OCI-LY3 (cell line): ENCODE measurements at regions not wholly inside any gene's neighbourhood (a gene's known extent, or its start where the extent isn't known, plus 50 kb on each side); places are given as distances from the start of the nearest gene placed in this dataset.

ENCODE experiments used
- H2AFZ ChIP-seq: fragments of 200-600, 300-600 bp; shearing (Covaris generic); 2 replicates; pipeline ENCODE4 v1.6.0; 2014; ENCODE audit warnings: antibody characterized with exemption, low read depth, low read length
- H3K27ac ChIP-seq: fragments of 200-600, 300-600 bp; sonication (generic); 2 replicates; pipeline ENCODE4 v1.5.1; 2014; ENCODE audit warnings: mild to moderate bottlenecking, low read length, moderate library complexity, mixed read lengths
- H3K27me3 ChIP-seq: fragments of 200-600, 300-600 bp; sonication (generic); 2 replicates; pipeline ENCODE4 v1.6.1; 2014; ENCODE audit warnings: low read depth, low read length, mixed read lengths
- H3K36me3 ChIP-seq: fragments of 200-600, 300-600 bp; sonication (generic); replicated peaks from 2 replicates; pipeline ENCODE3; 2014; ENCODE audit warnings: low read depth, low read length, mixed read lengths
- H3K4me1 ChIP-seq: fragments of 300-600, 200-600 bp; sonication (generic); 2 replicates; pipeline ENCODE4 v1.6.1; 2014; ENCODE audit warnings: low read length, mixed read lengths
- H3K4me2 ChIP-seq: fragments of 200-600, 300-600 bp; sonication (generic); 2 replicates; pipeline ENCODE4 v1.6.1; 2014; ENCODE audit warnings: low read length, mixed read lengths
- H3K4me3 ChIP-seq: fragments of 300-600, 200-600 bp; sonication (generic); 2 replicates; pipeline ENCODE4 v1.5.1; 2014; ENCODE audit warnings: antibody characterized with exemption, mild to moderate bottlenecking, low read length, moderate library complexity
- H3K79me2 ChIP-seq: fragments of 300-600, 200-600 bp; shearing (Covaris generic); 2 replicates; pipeline ENCODE4 v1.6.1; 2014; ENCODE audit warnings: mild to moderate bottlenecking, low read length, mixed read lengths
- H3K9ac ChIP-seq: fragments of 300-600, 200-600 bp; shearing (Covaris generic); 2 replicates; pipeline ENCODE4 v1.6.0; 2014; ENCODE audit warnings: mild to moderate bottlenecking, low read length, moderate library complexity
- H3K9me3 ChIP-seq: fragments of 200-600, 300-600 bp; shearing (Covaris generic); 2 replicates; pipeline ENCODE4 v1.6.1; 2014; ENCODE audit warnings: low read length, mixed read lengths; ENCODE audit not compliant: insufficient read depth
- H4K20me1 ChIP-seq: fragments of 200-600, 300-600 bp; sonication (generic); 2 replicates; pipeline ENCODE4 v1.6.1; 2016; ENCODE audit warnings: low read length, mixed read lengths; ENCODE audit not compliant: insufficient read depth
- CTCF ChIP-seq: fragments of 200-600, 300-600 bp; sonication (generic); IDR thresholded peaks from 2 replicates; pipeline ENCODE4 v1.5.1; 2014; ENCODE audit warnings: antibody characterized with exemption, low read length, low read depth
- EZH2phosphoT487 ChIP-seq: fragments of 200-600 bp; shearing (Covaris generic); IDR thresholded peaks from 2 replicates; pipeline ENCODE4 v1.6.1; 2018; ENCODE audit warnings: antibody characterized with exemption, mixed run types, low read depth

- Histone ChIP-seq H3K4me2 (no peak overlapping the region), H3K27ac (no peak overlapping the region)
- TF ChIP-seq CTCF (no peak), EZH2phosphoT487 (no peak)
Observed at GRCh38 chr4:28730304-28730703, 1869.7 kb downstream of the STIM2 start.

GRCh38 chr4:28744066-28744465 is 1883.4 kb downstream of the STIM2 start:
- Histone ChIP-seq H3K4me1 (no peaks in the 10 kb centered on the region), H3K4me2 (no peak overlapping the region), H2AFZ (no peak overlapping the region), H3K79me2 (no peaks in the 10 kb centered on the region), H3K9me3 (no peaks in the 10 kb centered on the region), H3K27ac (no peak overlapping the region), H4K20me1 (no peaks in the 10 kb centered on the region), H3K27me3 (no peaks in the 10 kb centered on the region), H3K9ac (no peak overlapping the region), H3K36me3 (no peaks in the 10 kb centered on the region), H3K4me3 (no peak overlapping the region)
- no peak for TF ChIP-seq CTCF
- TF ChIP-seq EZH2phosphoT487, result no peak

More at GRCh38 chr4:28730304-28730703, 1869.7 kb downstream of the STIM2 start:
- H3K9me3 ChIP-seq, result no peaks in the 10 kb centered on the region
- no peak overlapping the region for H3K4me3 ChIP-seq
- no peaks in the 10 kb centered on the region for H4K20me1 ChIP-seq
- no peaks in the 10 kb centered on the region for H3K79me2 ChIP-seq
- no peaks in the 10 kb centered on the region for H3K36me3 ChIP-seq
- H2AFZ ChIP-seq, result no peak overlapping the region
- H3K4me1 ChIP-seq, result no peaks in the 10 kb centered on the region
- no peak overlapping the region for H3K9ac ChIP-seq
- no peaks in the 10 kb centered on the region for H3K27me3 ChIP-seq

DNA sequence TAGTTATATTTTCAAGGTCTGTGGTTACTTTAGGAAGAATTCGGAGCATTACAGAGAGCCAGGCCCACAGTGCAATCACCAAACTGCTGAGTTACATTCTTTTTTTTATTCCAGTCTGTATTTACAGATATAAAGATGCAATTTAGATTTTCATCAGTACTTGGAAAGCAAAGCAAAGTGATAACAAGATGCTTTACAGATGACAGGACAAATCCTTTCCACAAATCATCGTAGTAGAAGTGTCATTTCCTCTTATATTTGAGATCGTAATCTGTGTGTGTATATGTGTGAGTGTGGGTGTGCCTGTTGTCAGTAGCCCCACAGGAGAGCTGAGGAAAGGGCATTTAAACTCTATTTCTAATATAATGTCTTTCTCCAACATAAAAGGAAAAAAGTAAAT is 1893.7 kb downstream of the STIM2 start:
- no peak overlapping the region for H2AFZ ChIP-seq
- H3K36me3 ChIP-seq, result no peaks in the 10 kb centered on the region
- H3K27ac ChIP-seq, result no peak overlapping the region
- H3K4me3 ChIP-seq, result no peak overlapping the region
- no peaks in the 10 kb centered on the region for H3K4me1 ChIP-seq
- H4K20me1 ChIP-seq, result no peaks in the 10 kb centered on the region
- no peaks in the 10 kb centered on the region for H3K9me3 ChIP-seq
- TF ChIP-seq CTCF, result no peak
- no peak for TF ChIP-seq EZH2phosphoT487
- H3K79me2 ChIP-seq, result no peaks in the 10 kb centered on the region
- no peak overlapping the region for H3K9ac ChIP-seq
- H3K4me2 ChIP-seq, result no peak overlapping the region
- no peaks in the 10 kb centered on the region for H3K27me3 ChIP-seq

GRCh38 chr4:28755081-28755480 is 1894.4 kb downstream of the STIM2 start:
- Histone ChIP-seq H3K4me1 (no peaks in the 10 kb centered on the region), H3K4me2 (no peak overlapping the region), H3K27ac (no peak overlapping the region), H3K27me3 (no peaks in the 10 kb centered on the region), H2AFZ (no peak overlapping the region), H4K20me1 (no peaks in the 10 kb centered on the region), H3K79me2 (no peaks in the 10 kb centered on the region), H3K9ac (no peak overlapping the region), H3K36me3 (no peaks in the 10 kb centered on the region), H3K4me3 (no peak overlapping the region), H3K9me3 (no peaks in the 10 kb centered on the region)
- no peak for TF ChIP-seq EZH2phosphoT487
- no peak for TF ChIP-seq CTCF
